NCI-H748 (cell line): ENCODE measurements at regions not wholly inside any gene's neighbourhood (a gene's known extent, or its start where the extent isn't known, plus 50 kb on each side); places are given as distances from the start of the nearest gene placed in this dataset.

Experiments
- DNase-seq: peaks from one replicate; lab custom pipeline; 2025; ENCODE audit not compliant: unreplicated experiment; lab: John Stamatoyannopoulos, UW

- DNase-seq = no peak
These were observed 1067.3 kb downstream of the FLRT2 start for GRCh38 chr14:86597279-86597678.

GRCh38 chr14:86596024-86596423 is 1066.1 kb downstream of the FLRT2 start:
- DNase-seq = no peak

GRCh38 chr14:86575141-86575540 is 1045.2 kb downstream of the FLRT2 start:
- DNase-seq = no peak

GRCh38 chr14:86574778-86575129 is 1044.8 kb downstream of the FLRT2 start:
- DNase-seq = no peak

- no peak for DNase-seq
These were observed 1044.3 kb downstream of the FLRT2 start for GRCh38 chr14:86574051-86574777.

GRCh38 chr14:86570371-86570770 is 1040.4 kb downstream of the FLRT2 start:
- no peak for DNase-seq

- DNase-seq = no peak
These were observed 1013.6 kb downstream of the FLRT2 start for GRCh38 chr14:86543521-86543920.

- DNase-seq = peak; percentile 7
These were observed 1012.0 kb downstream of the FLRT2 start for GRCh38 chr14:86541972-86542371.

- DNase-seq = no peak
These were observed 1010.8 kb downstream of the FLRT2 start for GRCh38 chr14:86540636-86541247.

GRCh38 chr14:86539361-86540070 is 1009.6 kb downstream of the FLRT2 start:
- DNase-seq = no peak

GRCh38 chr14:86533834-86534233 is 1003.9 kb downstream of the FLRT2 start:
- no peak for DNase-seq

GRCh38 chr14:86532219-86532618 is 1002.3 kb downstream of the FLRT2 start:
- DNase-seq = peak; percentile 27

- no peak for DNase-seq
These were observed 1000.5 kb downstream of the FLRT2 start for GRCh38 chr14:86530457-86530856.

- DNase-seq = no peak
These were observed 997.4 kb downstream of the FLRT2 start for GRCh38 chr14:86527312-86527711.

- DNase-seq = no peak
These were observed 995.7 kb downstream of the FLRT2 start for GRCh38 chr14:86525673-86526072.

- DNase-seq = no peak
These were observed 991.9 kb downstream of the FLRT2 start for GRCh38 chr14:86521843-86522242.

- DNase-seq = peak; percentile 20
These were observed 991.2 kb downstream of the FLRT2 start for GRCh38 chr14:86521031-86521730.

- DNase-seq = no peak
These were observed 988.4 kb downstream of the FLRT2 start for GRCh38 chr14:86518298-86518697.

- DNase-seq = no peak
These were observed 985.3 kb downstream of the FLRT2 start for GRCh38 chr14:86515195-86515594.

GRCh38 chr14:86513564-86513963 is 983.6 kb downstream of the FLRT2 start:
- no peak for DNase-seq

- DNase-seq = no peak
These were observed 983.1 kb downstream of the FLRT2 start for GRCh38 chr14:86513056-86513455.

- DNase-seq = no peak
These were observed 980.5 kb downstream of the FLRT2 start for GRCh38 chr14:86510491-86510890.
